AG10803 (cell line): ENCODE measurements at regions not wholly inside any gene's neighbourhood (a gene's known extent, or its start where the extent isn't known, plus 50 kb on each side); places are given as distances from the start of the nearest gene placed in this dataset.
A peak's percentile ranks its signal among the peaks of the same experiment; 100 is the strongest.

Source experiments
- DNase-seq: peaks from one replicate; pipeline ENCODE4 v3.0.0; 2010; ENCODE audit warnings: low read depth
- H3K4me3 ChIP-seq: 2 replicates; pipeline ENCODE4 v1.5.1; 2011; ENCODE audit warnings: mild to moderate bottlenecking, low read length, control low read depth
- CTCF ChIP-seq: conservative IDR thresholded peaks from 2 replicates; pipeline ENCODE4 v1.5.1; 2011; ENCODE audit warnings: mild to moderate bottlenecking, low read length, control low read depth, inconsistent platforms

DNA sequence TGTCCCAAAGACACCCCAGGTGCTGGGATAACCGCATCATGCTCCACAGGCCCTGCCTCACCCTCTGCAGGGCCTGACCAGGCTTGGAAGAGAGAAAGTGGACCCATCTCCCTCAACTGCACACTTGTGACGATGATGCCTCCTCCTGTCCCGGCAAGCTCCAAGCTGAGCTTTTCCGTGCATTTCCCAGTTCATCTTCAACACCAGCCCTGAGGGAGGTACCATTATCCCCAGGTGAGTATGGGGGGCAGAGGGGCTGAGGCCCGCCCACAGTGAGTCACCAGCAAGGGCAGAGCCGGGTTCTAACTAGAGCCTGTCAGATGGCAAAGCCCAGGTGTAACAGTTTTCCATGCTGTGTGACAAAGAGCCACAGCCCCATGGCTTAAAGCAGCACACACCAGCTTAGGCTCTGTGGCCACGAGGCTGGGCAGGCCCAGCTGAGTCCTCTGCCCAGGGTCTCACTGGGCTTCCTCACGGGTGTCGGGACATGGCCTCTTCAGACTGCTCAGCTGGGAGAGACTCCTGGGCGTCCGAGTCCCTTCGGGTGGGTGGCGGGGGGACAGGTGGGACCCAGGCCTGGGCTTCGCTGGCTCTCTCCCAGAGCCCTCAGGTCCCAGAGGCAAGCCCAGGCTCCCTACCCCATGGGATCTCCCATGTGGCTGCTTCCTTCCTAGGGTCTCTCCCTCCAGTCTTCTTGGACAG is 108.4 kb upstream of the OTOS start:
- TF ChIP-seq CTCF = no peak
- no peak for DNase-seq
- H3K4me3 ChIP-seq = no peak overlapping the region

DNA sequence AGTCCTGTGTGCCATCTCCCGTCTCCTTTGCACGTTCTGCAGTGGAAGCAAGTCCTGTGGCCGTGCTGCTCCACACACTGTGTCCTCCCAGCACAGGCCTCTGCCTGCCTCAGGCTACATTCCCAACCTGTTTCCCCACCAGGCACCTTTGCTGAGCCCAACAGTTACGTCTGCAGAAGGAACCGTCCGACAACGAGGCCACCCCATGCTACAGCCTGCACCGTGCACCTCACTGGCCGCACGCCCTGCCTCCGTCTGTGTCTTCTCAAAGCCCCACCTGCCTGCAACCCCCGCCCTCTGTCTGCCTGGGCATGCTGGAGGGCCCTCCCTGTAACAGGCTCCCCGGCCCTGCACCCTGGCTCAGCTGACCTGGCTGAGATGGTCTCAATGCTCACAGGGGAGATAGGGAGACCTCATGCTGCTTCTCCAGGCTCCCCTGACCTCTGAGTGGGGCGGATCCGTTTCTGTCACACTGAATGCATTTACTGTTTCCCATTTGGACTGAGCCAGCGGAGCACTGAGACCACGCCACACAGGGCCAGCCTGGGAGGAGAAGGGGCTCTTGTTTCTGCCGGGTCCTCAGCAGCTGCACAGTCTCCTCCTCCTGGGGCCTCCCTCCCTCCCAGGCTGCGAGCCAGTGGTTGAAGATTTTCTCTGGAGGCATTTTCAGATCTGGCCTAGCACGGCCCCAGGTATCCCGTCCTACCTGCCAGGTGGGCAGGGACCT is 109.1 kb upstream of the OTOS start:
- TF ChIP-seq CTCF = no peak
- no peak overlapping the region for H3K4me3 ChIP-seq
- DNase-seq = no peak

DNA sequence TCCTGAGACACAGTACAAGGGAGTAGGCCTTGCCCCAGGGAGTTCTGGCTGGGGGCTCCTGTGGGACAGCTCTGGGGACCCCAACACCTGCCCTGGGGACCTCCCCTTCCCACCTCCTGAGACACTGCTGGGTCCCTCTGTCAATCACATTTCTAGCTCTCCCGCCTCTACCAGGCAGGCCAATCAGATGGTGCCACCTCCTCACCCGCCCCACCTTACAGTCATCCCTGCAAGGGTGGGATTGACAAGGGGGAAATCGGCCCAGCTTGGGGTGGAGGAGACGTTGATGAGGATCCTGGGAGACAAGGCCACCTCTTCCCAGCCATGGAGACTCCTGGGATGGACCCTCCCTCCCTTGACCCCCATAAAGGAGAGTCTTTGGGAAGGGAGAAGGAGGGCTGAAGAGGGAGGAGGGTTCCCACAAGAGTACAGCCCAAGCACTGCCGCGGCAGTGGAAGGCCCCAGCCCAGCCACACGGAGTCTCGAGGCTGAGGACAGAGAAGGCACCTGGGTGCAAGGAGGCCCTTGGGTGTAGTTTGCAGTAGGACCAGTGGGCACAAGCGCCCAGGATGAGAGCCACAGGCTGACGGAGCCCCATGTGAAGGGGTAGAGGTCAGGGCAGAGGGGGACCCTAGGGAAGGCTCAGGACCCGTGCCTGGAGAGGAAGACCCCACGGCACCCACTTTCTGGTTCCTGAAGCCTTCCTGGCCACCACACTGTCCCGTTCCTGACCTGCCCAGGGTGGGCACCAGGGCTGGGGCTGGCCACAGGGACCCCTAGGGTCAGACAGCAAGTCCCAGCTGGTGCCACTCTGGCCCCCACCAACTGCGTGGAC is 109.9 kb upstream of the OTOS start:
- H3K4me3 ChIP-seq = no peak overlapping the region
- no peak for TF ChIP-seq CTCF
- DNase-seq = no peak

DNA sequence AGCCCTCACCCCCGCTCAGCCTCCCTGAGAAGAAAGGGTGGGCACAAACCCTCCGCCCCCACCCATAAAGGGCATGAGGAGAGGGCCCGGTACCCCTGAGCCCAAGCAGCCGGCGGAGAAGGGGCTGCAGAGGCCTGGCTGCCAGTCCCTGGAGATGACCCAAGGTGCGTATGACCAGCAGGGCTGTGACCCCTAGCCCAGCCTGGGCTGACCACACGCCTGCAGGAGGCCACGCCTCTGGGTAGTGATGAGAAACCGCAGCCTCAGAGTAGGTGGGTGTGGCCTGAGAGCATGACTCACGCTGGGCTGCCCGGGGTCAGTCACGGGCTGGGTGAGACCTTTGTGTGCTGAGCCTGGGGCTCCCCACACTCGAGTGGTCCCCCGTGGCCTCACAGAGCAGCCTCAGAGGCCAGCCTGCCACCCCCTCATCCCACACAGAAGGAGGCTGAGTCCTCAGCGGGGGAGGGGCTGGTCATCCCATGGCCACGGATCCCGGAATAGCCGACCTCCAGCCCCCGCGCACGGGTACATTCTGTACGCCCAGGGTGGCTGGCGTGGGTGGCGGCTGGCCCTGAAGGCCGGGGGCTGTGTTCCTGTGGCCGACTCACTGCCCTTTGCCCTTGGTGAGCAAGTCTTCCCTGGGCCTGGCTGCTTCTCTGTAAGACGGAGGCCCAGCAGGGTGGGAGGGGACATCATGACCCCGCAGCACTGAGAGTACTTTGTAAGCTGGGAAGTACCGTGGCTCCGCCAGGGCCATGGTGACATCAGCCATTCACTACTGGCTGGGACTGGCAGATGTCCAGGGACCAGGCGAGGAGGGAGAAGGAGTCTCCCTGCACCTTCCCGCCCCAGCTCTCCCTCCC is 110.8 kb upstream of the OTOS start:
- peak; percentile 70 for DNase-seq
- no peak overlapping the region for H3K4me3 ChIP-seq

GRCh38 chr2:240251848-240252190 is 111.4 kb upstream of the OTOS start:
- DNase-seq = no peak
- H3K4me3 ChIP-seq = no peak overlapping the region
- no peak for TF ChIP-seq CTCF

More for the DNA sequence above, 110.8 kb upstream of the OTOS start:
- no peak for TF ChIP-seq CTCF

- no peak for DNase-seq
Observed at GRCh38 chr2:240252191-240252871, 111.9 kb upstream of the OTOS start.

More at GRCh38 chr2:240252191-240252871, 111.9 kb upstream of the OTOS start:
- TF ChIP-seq CTCF = no peak
- no peak overlapping the region for H3K4me3 ChIP-seq
